ENCODE measurements at regions not wholly inside any gene's neighbourhood (a gene's known extent, or its start where the extent isn't known, plus 50 kb on each side); places are given as distances from the start of the nearest gene placed in this dataset.
"Not testable (repeated sequence)": the region's sequence is repeated elsewhere in the genome, so short reads cannot be mapped to it uniquely, and the experiment has no call there.

GRCh38 chr17:27952366-27952765, 59.2 kb upstream of the LYRM9 start:
- no peaks in the 10 kb centered on the region for H3K36me3 ChIP-seq
- no peak for DNase-seq
- TF ChIP-seq, protein P1, sequence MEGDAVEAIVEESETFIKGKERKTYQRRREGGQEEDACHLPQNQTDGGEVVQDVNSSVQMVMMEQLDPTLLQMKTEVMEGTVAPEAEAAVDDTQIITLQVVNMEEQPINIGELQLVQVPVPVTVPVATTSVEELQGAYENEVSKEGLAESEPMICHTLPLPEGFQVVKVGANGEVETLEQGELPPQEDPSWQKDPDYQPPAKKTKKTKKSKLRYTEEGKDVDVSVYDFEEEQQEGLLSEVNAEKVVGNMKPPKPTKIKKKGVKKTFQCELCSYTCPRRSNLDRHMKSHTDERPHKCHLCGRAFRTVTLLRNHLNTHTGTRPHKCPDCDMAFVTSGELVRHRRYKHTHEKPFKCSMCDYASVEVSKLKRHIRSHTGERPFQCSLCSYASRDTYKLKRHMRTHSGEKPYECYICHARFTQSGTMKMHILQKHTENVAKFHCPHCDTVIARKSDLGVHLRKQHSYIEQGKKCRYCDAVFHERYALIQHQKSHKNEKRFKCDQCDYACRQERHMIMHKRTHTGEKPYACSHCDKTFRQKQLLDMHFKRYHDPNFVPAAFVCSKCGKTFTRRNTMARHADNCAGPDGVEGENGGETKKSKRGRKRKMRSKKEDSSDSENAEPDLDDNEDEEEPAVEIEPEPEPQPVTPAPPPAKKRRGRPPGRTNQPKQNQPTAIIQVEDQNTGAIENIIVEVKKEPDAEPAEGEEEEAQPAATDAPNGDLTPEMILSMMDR (IDR thresholded peaks at IDR 0.05 in 8 of 11, conservative IDR thresholded peaks at IDR 0.05 in 3 of 11): no peak
- TF ChIP-seq POLR2AphosphoS5 (IDR thresholded peaks at IDR 0.05) (no peak), POLR2A (IDR thresholded peaks at IDR 0.05) (no peak)
- H3K9me3 ChIP-seq: no peaks in the 10 kb centered on the region
- intact Hi-C loops (cut with DNase I; ENCODE audit: low total_unique reads): no loop called here
- 49 to 68% (median 58%) methylated on average over 5 to 7 of the region's 7 CpGs for WGBS, 5 donors
- peaks cover 0 to 6% (median 0%) of the 10 kb centered on the region in 6 donors for H3K4me1 ChIP-seq
- no peak overlapping the region for H3K27ac ChIP-seq
- H3K4me3 ChIP-seq: no peak overlapping the region
- H3K27me3 ChIP-seq (replicated peaks in 1 of 7): peaks cover 0 to 4% (median 0%) of the 10 kb centered on the region in 7 donors

- WGBS, 5 donors: 63 to 69% (median 66%) methylated on average over 8 of the region's 8 CpGs
These were observed 61.7 kb upstream of the LYRM9 start for GRCh38 chr17:27954548-27955495.

DNA sequence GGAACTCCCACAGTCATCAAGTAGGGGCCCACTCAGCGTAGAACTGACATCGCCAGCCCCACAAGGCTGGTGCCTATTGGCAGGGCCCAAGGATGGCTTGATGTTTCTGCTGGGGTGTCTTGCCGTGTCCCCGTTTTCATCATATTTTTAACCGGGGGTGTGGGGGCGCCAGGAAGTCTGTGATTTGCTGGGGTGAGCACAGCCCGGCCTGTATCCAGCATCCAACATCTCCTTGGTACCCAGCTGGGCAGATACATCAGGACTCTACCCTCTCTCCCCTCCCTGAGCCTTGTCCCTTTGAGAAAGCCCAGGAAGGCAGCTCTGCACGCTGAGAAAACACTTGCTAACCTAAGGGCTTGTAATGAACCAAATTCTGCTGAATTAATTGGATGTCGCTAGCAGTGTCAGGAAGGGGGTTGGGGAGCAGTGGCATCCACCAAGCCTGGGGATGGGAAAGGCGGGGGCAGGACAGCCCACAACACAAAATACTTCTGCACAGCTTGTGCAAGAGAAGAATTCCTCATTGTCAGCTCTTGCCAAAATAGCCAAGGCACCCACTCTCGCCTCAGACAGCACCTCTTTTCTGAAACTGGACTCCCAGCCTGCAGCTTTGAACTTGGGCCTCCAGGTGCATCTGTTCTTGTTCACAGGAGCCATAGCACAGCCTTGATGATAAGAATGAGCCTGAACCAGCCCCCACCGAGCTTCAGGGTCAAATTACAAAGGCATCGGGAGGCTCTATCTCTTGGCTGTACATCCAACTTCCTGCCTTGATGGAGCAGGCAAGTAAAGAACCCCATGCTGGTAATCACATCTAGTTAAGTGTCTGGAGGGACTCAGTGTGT, 63.7 kb upstream of the LYRM9 start:
- no peak for DNase-seq
- Histone ChIP-seq H3K36me3 (no peaks in the 10 kb centered on the region), H3K27ac (no peak overlapping the region), H3K4me1 (peaks cover 0 to 6% (median 0%) of the 10 kb centered on the region in 6 donors), H3K4me3 (no peak overlapping the region), H3K27me3 (replicated peaks in 1 of 7) (peaks cover 0 to 4% (median 0%) of the 10 kb centered on the region in 7 donors), H3K9me3 (no peaks in the 10 kb centered on the region)
- intact Hi-C loops (cut with DNase I; ENCODE audit: low total_unique reads): no loop called here
- 76 to 89% (median 83%) methylated on average over 13 of the region's 13 CpGs for WGBS, 5 donors
- TF ChIP-seq, protein P1 (IDR thresholded peaks at IDR 0.05 in 8 of 11, conservative IDR thresholded peaks at IDR 0.05 in 3 of 11): no peak
- TF ChIP-seq POLR2A (IDR thresholded peaks at IDR 0.05) (no peak), POLR2AphosphoS5 (IDR thresholded peaks at IDR 0.05) (no peak)

More at GRCh38 chr17:27954548-27955495, 61.7 kb upstream of the LYRM9 start:
- no peak for DNase-seq
- Histone ChIP-seq H3K36me3 (no peaks in the 10 kb centered on the region), H3K27ac (no peak overlapping the region), H3K27me3 (replicated peaks in 1 of 7) (peaks cover 0 to 4% (median 0%) of the 10 kb centered on the region in 7 donors), H3K4me1 (peaks cover 0 to 6% (median 0%) of the 10 kb centered on the region in 6 donors), H3K4me3 (no peak overlapping the region), H3K9me3 (no peaks in the 10 kb centered on the region)
- intact Hi-C loops (cut with DNase I; ENCODE audit: low total_unique reads): no loop called here
- TF ChIP-seq POLR2A (IDR thresholded peaks at IDR 0.05): no peak
- TF ChIP-seq, protein P1 (IDR thresholded peaks at IDR 0.05 in 8 of 11, conservative IDR thresholded peaks at IDR 0.05 in 3 of 11): no peak
- no peak for TF ChIP-seq POLR2AphosphoS5 (IDR thresholded peaks at IDR 0.05)

GRCh38 chr17:27957446-27957793, 64.3 kb upstream of the LYRM9 start:
- H3K4me1 ChIP-seq; H3K27ac ChIP-seq; H3K36me3 ChIP-seq; H3K4me3 ChIP-seq; intact Hi-C loops (cut with DNase I; ENCODE audit: low total_unique reads); H3K9me3 ChIP-seq; DNase-seq; H3K27me3 ChIP-seq (replicated peaks in 1 of 7): not testable (repeated sequence)
- WGBS, 5 donors: 72 to 92% (median 89%) methylated on average over 4 of the region's 4 CpGs

Data from spleen (tissue), 11 donors.